GM12872 (cell line): ENCODE measurements at regions not wholly inside any gene's neighbourhood (a gene's known extent, or its start where the extent isn't known, plus 50 kb on each side); places are given as distances from the start of the nearest gene placed in this dataset.

Experiments
- TF ChIP-seq, protein P1 (sequence below): IDR thresholded peaks from 3 replicates; pipeline ENCODE4 v1.5.1; 2011; ENCODE audit warnings: low read depth, mild to moderate bottlenecking, low read length, moderate library complexity; ENCODE audit not compliant: insufficient read depth

DNA sequence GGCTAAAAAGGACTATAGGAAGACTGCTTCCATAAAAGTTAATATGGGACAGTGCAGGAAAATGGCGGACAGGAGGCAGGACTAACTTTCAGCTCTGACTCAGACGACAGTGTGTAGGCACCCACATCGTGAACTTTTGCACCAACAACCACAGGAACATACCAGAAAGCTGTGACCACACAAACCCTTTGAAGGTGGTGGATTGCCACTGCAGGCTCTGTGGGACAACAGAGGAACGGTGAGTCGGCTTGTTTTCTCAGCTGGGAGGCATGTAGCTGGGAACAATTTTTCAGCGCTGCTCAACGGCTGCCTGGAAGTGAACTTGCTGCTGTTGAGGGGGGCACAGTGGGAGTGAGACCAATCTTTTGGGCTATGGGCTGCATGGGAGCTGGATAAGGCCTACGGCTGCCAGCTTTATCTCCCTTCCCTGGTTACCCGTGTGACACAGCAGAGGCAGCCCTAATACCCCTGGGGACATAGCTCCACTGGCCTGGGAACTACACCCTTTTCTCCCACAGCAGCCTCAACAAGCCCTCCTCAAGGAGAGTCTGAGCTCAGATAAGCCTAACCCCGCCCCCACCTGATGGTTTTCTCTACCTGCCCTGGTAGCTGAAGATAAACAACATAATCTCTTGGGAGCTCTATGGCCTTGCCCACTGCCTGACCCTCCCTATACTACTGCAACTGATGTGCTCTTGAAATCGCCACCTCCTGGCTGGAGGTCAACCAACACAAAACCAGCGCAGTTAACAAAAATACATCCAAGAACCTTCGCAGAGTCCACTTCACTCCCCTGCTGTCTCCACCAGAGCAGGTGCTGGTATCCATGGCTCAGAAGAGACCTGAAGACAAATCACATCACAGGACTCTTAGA lies 1537.0 kb downstream of the C4orf33 start:
- TF ChIP-seq, protein P1, sequence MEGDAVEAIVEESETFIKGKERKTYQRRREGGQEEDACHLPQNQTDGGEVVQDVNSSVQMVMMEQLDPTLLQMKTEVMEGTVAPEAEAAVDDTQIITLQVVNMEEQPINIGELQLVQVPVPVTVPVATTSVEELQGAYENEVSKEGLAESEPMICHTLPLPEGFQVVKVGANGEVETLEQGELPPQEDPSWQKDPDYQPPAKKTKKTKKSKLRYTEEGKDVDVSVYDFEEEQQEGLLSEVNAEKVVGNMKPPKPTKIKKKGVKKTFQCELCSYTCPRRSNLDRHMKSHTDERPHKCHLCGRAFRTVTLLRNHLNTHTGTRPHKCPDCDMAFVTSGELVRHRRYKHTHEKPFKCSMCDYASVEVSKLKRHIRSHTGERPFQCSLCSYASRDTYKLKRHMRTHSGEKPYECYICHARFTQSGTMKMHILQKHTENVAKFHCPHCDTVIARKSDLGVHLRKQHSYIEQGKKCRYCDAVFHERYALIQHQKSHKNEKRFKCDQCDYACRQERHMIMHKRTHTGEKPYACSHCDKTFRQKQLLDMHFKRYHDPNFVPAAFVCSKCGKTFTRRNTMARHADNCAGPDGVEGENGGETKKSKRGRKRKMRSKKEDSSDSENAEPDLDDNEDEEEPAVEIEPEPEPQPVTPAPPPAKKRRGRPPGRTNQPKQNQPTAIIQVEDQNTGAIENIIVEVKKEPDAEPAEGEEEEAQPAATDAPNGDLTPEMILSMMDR: no peak

DNA sequence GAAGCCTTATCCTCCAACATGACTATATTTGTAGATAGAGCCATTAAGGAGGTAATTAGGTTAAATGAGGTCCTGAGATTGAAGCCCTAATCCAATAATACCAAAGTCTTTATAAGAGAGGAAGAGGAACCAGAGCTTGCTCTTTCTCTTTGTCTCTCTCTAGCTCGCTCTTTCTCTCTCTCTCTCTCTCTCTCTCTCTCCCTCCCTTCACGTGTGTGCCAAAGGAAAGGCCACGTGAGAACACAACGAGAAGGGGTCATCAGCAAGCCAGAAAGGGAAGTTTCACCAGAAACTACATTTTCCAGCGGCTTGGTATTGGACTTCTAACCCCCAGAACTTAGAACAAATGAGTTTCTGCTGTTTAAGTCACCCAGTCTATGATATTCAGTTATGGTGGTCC lies 1540.5 kb downstream of the C4orf33 start:
- TF ChIP-seq, protein P1: no peak

DNA sequence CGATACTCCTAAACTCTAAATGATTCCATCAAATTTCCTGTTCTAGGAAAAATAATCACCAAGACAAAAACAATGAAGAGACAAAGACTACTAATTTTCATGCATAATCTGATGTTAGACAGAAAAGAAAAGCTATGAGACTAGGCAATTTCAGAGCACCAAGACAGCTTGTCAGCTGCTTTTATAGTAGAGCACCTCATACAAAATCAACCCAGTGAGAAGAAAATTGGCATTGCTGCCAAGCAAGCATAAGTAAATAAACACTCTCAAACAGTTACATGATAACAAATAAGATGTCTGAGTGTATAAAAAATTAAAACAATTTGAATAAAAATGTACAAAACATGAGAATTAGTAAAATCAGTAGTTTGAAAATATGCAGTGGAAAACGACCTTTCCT lies 1544.6 kb downstream of the C4orf33 start:
- TF ChIP-seq, protein P1: no peak

DNA sequence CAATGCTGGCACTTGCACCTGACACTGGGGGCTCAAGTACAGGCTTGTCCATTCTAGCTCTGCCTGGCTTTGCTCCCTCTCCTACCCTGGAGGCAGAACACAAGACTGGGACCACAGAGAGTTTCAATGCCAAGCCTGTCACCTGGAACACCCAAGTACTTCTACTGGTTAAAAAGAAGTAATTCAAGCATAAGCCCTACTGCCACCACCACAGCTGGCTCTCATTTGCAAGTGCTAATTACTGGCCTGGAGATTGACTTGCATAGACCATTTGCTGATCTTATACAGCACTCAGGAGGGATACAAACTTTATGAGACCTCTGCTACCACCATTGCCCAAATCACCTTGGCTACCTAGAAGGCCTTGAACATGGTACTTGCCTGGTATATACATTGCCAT lies 1550.9 kb downstream of the C4orf33 start:
- TF ChIP-seq, protein P1: no peak

DNA sequence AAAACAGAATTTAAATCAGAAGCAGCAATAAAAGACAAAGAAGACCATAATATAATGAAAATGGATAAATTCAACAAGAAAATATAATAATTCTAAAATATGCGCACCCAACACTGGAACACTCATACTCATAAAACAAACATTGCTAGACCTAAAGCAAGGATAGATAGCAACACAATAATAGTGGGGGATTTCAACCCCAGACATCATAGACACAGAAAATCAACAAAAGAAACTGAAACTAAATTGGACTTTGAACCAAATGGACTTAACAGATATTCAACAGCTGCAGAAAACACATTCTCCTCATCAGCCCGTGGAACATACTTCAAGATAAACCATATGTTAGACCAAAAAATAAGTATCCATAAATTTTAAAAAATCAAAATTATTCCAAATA lies 1552.6 kb downstream of the C4orf33 start:
- TF ChIP-seq, protein P1: no peak

DNA sequence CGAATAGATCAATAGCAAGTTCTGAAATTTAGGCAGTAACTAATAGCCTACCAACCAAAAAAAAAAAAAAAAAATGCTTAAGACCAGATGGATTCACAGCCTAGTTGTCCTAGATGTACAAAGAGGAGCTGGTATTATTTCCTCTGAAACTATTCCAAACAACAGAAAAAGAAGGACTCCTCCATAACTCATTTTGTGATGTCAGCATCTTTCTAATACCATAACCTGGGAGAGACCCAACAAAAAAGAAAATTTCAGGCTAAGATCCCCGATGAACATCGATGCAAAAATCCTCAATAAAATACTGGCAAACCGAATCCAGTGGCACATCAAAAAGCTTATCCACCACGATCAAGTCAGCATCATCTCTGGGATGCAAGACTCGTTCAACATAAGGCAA lies 1557.9 kb downstream of the C4orf33 start:
- TF ChIP-seq, protein P1: no peak

DNA sequence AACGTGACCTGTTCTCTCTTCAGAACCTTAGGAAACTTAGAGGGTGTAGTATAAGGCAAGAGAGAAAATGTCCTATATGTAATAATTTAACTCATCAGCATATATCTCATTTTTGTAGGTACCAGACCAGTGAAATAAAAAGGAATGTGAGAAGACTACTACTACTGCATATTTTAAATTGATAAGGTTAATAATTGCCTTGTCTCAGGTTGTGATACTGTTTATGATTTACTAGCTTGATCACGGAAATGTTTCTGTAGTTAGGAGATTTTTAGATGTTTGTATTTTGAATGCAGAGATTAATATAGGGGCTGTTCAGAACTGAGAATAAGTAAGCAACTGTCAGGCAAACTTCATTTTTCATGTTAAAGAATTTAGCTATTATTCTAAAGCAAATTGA lies 1563.4 kb downstream of the C4orf33 start:
- TF ChIP-seq, protein P1: no peak
